Osteocyte (in vitro differentiated cells): ENCODE measurements at regions not wholly inside any gene's neighbourhood (a gene's known extent, or its start where the extent isn't known, plus 50 kb on each side); places are given as distances from the start of the nearest gene placed in this dataset.

Experiments
- DNase-seq: peaks from one replicate; pipeline ENCODE4 v3.0.0; 2021; ENCODE audit warnings: mixed read lengths; ENCODE audit not compliant: unreplicated experiment; ENCODE audit errors: extremely low spot score
- H3K27ac Mint-ChIP-seq: one replicate; pipeline ENCODE4 v1.8.0; 2021; ENCODE audit warnings: mild to moderate bottlenecking, mixed read lengths; ENCODE audit not compliant: unreplicated experiment
- H3K27me3 Mint-ChIP-seq: one replicate; pipeline ENCODE4 v1.8.0; 2021; ENCODE audit warnings: mixed read lengths; ENCODE audit not compliant: unreplicated experiment
- H3K36me3 Mint-ChIP-seq: one replicate; pipeline ENCODE4 v1.8.0; 2021; ENCODE audit warnings: mixed read lengths; ENCODE audit not compliant: unreplicated experiment
- H3K4me1 Mint-ChIP-seq: one replicate; pipeline ENCODE4 v1.8.0; 2021; ENCODE audit warnings: mixed read lengths; ENCODE audit not compliant: unreplicated experiment
- H3K4me3 Mint-ChIP-seq: one replicate; pipeline ENCODE4 v1.8.0; 2021; ENCODE audit warnings: mild to moderate bottlenecking, moderate library complexity, mixed read lengths; ENCODE audit not compliant: unreplicated experiment
- H3K9me3 Mint-ChIP-seq: one replicate; pipeline ENCODE4 v1.8.0; 2021; ENCODE audit warnings: mixed read lengths; ENCODE audit not compliant: unreplicated experiment
- CTCF ChIP-seq: fragments of 200-600 bp; sonication (generic); IDR thresholded peaks from 2 replicates; pipeline ENCODE4 v1.5.0; 2021; ENCODE audit warnings: antibody characterized with exemption, mild to moderate bottlenecking, moderate library complexity

- DNase-seq = no peak
- H3K4me3 Mint-ChIP-seq = no peak overlapping the region
- no peaks in the 10 kb centered on the region for H3K36me3 Mint-ChIP-seq
- no peak for TF ChIP-seq CTCF
- H3K4me1 Mint-ChIP-seq = no peaks in the 10 kb centered on the region
- no peak overlapping the region for H3K27ac Mint-ChIP-seq
- no peaks in the 10 kb centered on the region for H3K9me3 Mint-ChIP-seq
- H3K27me3 Mint-ChIP-seq = peaks cover 19% of the 10 kb centered on the region
Measured at GRCh38 chr15:92315144-92315543, 78.5 kb upstream of the ST8SIA2 start.

DNA sequence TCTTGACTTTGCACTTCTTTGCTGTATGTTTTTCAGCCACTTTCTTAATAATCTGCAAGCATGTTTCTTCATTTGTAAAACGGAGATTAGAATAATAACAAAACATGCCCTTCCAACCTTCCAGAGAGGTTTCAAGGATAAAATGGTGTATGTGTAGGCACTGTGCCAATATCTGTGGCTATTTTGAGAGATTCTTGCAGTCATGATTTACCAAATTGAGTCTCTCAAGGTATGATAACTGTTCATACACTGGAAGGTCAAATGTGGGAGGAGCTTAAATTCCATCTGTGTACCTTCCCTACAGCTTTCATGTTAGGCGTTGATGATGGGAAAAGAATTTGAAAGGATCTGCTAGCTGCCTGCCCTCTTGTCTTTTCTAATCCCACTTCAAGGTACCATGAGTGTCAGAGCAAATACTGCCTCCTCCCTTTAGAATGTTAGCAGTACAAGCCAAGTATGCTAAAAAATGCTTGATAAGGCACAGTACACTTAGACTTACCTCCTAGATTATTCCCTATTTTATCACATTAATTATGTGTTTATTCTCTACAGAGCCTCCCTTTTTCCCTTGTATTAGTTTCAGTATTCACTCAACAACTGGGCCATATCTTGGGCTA, 78.0 kb upstream of the ST8SIA2 start:
- no peak for TF ChIP-seq CTCF
- no peaks in the 10 kb centered on the region for H3K36me3 Mint-ChIP-seq
- DNase-seq = no peak
- peaks cover 19% of the 10 kb centered on the region for H3K27me3 Mint-ChIP-seq
- H3K4me3 Mint-ChIP-seq = no peak overlapping the region
- H3K9me3 Mint-ChIP-seq = no peaks in the 10 kb centered on the region
- no peaks in the 10 kb centered on the region for H3K4me1 Mint-ChIP-seq
- no peak overlapping the region for H3K27ac Mint-ChIP-seq

- no peak for DNase-seq
- Mint-ChIP-seq H3K36me3 (no peaks in the 10 kb centered on the region), H3K27me3 (peaks cover 24% of the 10 kb centered on the region), H3K4me3 (no peak overlapping the region), H3K9me3 (no peaks in the 10 kb centered on the region), H3K27ac (no peak overlapping the region), H3K4me1 (no peaks in the 10 kb centered on the region)
- no peak for TF ChIP-seq CTCF
Measured at GRCh38 chr15:92316586-92317295, 76.9 kb upstream of the ST8SIA2 start.

DNA sequence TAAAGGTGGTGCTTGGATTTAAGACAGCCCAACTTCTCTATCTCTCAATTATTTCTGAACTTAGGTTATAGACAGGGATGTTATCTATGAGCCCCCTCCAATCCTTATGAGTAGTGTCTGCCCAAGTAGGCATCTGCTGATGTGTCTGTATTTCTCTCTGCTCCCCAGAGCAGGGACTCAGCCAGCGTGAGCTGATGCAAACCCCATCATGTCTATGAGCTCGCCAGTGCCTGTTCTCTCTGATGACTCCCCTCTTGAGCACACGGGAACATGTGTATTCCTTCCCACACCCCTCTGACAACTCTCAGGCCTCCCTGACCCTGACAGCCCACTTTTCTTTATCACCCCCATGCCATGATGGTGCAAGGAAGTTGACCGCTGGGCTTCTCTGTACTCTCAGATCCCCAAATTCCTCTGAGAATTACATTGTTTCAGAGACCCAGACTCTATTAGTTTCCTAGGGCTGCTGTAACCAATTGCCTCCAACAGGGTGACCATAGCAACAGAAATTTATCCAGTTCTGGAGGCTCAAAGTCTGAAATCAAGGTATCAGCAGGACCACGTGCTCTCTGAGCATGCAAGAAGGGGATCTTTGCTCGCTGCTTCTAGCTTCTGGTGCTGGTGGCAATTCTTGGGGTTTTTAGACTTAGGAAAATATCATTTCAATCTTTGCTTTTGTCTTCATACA, 73.5 kb upstream of the ST8SIA2 start:
- no peak overlapping the region for H3K4me3 Mint-ChIP-seq
- peaks cover 23% of the 10 kb centered on the region for H3K27me3 Mint-ChIP-seq
- H3K36me3 Mint-ChIP-seq = no peaks in the 10 kb centered on the region
- H3K9me3 Mint-ChIP-seq = no peaks in the 10 kb centered on the region
- TF ChIP-seq CTCF = no peak
- no peak overlapping the region for H3K27ac Mint-ChIP-seq
- H3K4me1 Mint-ChIP-seq = no peaks in the 10 kb centered on the region
- DNase-seq = no peak
